LHCN-M2 (cell line): ENCODE measurements at regions not wholly inside any gene's neighbourhood (a gene's known extent, or its start where the extent isn't known, plus 50 kb on each side); places are given as distances from the start of the nearest gene placed in this dataset.
"Not testable (repeated sequence)": the region's sequence is repeated elsewhere in the genome, so short reads cannot be mapped to it uniquely, and the experiment has no call there.

Experiments used
- DNase-seq: peaks from one replicate; pipeline ENCODE4 v3.0.0-alpha.2; 2012; ENCODE audit warnings: low read depth

DNA sequence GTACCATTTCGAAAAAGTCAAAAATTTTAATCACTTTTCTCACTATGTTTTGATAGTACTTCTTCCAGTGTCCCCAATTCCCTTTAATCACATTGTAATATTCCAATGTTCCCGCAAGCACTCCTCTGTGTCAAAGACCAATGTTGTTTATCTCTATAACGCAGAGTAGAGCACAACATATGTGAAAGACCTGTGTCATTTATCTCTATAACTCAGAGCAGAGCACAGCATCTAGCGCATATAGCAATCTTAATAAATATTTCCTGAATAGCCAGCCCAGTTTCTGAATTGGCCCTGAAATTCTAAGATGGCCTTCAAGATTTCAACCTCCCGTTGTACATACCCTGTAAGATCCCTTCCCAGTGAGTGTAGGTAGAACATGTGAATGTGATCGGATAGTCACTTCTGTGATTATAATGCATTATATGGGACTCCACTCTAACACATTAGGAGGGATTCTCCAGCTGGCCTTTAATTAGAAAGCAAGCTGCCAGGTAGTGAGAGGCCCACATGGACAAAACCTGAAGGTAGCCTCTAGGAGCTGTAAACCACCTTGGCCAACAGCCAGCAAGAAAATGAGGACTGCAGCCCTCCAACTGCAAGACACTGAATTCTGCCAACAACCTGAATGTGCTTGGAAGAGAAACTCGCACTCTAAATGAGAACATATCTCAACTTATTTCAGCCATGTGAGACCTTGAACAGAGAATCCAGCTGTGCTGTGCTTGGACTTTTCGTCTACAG lies 238.8 kb upstream of the SYT10 start:
- no peak for DNase-seq

DNA sequence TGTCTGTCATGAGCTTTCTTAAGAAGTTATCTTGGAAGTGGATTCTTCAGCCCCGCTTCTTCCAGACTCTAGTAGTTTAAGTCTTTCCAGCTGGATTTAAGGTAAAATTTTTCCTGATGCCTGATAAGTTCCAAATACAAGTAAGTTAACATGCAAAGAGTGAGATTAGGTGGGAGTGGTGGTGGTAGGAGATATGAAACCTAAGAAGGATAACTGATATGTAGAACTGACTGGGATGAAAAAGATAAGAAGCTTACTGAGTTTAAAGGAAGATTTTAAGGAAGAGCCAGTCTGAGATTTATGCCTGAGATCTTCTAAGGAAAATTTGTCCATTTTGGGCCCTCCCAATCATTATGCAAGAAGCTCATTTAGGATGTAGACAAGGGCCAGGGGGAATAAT lies 250.9 kb upstream of the SYT10 start:
- DNase-seq, result no peak

- peak; percentile 42 for DNase-seq
Observed at GRCh38 chr12:33703221-33703620, 263.6 kb upstream of the SYT10 start.

- DNase-seq, result no peak
Observed at GRCh38 chr12:33706927-33707326, 267.3 kb upstream of the SYT10 start.

- no peak for DNase-seq
Observed at GRCh38 chr12:33708935-33709334, 269.3 kb upstream of the SYT10 start.

DNA sequence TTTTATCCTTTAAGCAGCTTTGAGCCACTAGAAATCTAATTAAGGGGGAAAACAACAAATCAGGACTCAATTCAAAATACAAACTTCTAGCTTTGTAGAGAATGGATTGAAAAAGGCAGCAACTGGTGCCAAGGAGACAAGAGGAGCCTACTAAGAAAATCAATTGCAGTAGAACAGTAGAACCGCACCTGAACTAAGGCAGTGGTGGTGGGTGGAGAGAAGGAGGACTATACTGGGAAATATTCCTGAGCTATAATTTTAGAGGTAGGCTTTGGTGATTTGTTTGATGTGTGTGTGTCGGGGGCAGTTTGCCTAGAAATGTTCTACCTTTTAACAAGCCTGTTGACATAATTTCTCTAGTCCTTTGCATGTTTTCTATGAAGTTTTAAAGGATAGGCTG lies 270.9 kb upstream of the SYT10 start:
- DNase-seq, result no peak

- peak; percentile 24 for DNase-seq
Observed at GRCh38 chr12:33718631-33719030, 279.0 kb upstream of the SYT10 start.

DNA sequence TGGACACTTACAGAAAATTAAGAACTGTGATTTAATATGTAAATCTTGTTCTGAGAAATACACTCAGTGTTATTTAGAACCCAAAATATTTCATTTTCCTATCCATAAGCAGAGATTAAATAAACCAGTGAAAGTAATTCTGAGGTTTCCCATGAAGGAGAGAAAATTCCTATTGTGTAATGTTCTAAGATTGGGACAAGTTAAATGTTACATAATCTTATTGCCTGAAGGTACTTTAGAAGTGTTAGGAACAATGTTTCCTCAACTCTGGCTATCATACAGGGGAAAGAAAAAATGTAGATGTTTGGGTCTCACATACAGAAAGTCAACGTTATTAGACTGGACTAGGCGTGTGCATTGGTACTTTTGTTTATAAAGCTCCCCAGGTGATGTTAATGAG lies 281.9 kb upstream of the SYT10 start:
- no peak for DNase-seq

- peak; percentile 41 for DNase-seq
Observed at GRCh38 chr12:33724867-33725266, 285.2 kb upstream of the SYT10 start.

DNA sequence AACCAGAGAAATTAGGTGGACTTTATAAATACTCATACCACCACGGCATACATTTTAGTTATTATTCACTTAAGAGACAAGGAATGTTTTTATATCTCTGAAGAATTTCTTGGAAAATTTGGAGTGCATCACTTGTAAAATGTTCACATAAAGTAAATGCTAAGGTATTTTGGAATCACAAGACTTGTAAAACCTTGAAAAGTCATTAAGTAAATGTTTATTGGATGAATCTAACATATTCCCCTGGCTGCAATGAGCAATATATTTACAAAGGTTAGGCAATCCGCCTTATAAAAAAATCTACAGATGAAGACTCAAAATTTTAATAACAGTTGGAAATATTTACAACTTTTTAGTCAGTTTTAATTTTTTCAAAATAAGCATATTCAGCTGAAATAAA lies 287.4 kb upstream of the ALG10 start:
- DNase-seq, result no peak

DNA sequence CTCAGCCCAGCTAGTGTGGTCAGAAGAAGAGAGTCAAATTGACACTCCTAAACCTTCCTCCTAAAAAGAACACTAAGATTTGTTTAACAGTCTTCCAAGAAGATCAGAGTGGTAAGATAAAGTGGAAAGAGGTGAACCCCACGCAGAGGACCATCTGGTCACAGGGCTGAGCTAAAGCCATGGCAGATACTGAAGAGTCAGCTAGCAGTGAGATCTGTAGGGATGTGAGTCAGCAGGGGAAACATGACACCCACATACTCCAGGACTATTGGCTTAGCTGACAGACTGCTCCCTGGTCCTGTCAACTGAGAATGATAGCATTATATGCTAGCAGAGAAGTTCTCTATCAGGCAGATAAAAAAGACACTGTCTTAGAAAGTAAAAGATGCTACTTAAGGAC lies 269.4 kb upstream of the ALG10 start:
- peak; percentile 79 for DNase-seq

DNA sequence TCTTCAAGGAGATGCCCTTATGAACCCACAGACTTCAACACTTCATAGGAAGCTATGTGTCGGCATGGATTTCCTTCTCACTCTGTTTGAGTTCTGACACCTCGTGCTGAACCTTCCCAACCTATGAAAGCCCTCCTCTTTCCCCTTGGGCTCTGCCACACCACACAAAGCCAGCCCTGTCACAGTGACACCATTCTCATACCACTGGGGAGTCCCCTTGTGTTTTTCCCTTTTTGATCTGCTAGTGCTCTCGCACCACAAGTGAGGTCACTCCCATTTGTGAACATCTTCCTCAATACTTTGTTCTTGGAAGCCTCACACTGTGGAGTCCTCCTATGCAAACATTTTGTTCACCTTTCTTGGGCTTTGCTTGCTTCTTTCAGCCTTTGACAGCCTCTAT lies 264.6 kb upstream of the ALG10 start:
- no peak for DNase-seq

GRCh38 chr12:33759279-33759678 lies 263.0 kb upstream of the ALG10 start:
- DNase-seq, result no peak

DNA sequence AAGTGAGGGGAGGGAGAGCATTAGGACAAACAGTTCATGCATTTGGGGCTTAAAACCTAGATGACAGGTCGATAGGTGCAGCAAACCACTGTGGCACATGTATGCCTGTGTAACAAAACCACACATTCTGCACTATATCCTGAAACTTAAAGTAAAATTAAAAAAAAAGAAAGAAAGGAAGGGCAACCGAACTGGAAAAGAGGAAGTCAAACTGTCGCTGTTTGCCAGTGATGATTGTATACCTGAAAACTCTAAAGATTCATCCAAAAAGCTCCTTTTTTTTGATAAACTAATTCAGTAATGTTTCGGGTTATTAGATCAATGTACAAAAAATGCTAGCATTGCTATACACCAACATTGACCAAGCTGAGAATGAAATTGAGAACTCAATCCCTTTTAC lies 259.0 kb upstream of the ALG10 start:
- DNase-seq, result no peak

DNA sequence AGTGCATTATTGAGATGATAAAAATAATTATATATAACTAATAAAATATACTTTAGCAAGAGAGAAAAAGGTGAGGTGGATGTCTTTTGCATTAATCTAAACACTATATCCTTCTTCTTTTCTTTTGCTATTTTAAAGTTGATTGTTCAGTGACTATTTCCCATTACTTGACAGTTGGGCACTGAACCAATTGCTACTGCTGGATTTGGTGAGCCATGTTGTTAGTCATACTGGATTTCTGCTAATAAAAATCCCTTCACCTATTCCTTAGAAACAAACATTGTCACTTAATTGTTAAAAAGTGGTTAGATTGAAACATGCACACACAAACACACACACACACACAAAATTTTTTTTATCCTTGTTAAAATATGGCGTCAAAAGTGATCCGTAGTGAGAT lies 251.6 kb upstream of the ALG10 start:
- peak; percentile 35 for DNase-seq

GRCh38 chr12:33771889-33772288 lies 250.4 kb upstream of the ALG10 start:
- peak; percentile 62 for DNase-seq

- DNase-seq, result not testable (repeated sequence)
Observed at GRCh38 chr12:33773091-33773490, 249.2 kb upstream of the ALG10 start.

DNA sequence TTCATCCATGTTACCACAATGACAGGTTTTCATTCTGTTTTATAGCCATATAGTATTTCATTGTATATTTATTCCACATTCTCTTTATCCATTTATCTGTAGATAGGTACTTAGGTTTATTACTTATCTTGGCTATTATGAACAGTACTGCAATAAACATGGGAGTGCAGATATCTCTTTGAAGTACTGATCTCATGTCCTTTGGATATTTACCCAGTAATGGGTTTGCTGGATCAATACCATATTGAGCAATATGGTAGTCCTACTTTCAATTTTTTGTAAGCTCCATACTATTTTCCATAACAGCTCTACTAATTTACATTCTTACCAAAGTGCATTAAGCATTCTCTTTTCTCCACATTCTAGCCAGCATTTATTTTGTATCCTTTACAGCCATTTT lies 235.8 kb upstream of the ALG10 start:
- DNase-seq, result no peak

- DNase-seq, result no peak
Observed at GRCh38 chr12:33794954-33795353, 227.3 kb upstream of the ALG10 start.

DNA sequence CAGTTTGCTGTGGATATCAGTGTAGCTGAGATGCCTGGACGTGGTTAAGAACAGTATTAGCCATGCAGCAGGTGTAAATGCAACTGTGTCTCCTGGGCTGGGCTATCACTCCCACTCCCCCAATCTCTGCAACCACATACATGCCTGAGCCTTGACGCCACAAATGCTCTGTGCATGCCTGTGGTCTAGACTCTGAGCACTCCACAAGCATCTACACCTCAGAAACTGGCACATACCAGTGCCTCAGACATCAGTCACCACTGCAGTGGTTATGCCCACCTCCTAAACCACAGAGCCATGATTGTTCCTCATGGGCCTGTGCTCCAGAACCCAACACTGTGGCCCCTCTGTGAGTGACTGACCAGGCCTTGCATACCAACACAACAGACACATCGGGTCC lies 226.8 kb upstream of the ALG10 start:
- peak; percentile 100 for DNase-seq

DNA sequence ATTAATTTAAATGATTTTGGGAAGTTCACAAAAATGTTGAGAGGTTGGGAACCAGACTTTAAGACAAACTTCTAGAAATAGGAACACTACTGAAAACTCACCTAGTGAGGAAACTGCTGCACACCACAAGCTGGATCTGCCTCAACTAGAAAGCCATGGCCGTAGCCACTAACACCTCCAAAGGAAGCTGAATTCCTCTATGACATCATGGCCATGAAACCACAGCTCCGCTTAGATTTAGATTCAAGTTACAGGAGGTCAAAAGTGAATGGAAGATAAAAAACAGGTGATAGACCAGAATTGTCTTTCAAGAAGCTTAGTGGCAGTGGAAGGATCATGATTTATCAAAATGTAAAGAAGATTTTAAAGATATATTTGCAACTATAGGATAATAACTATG lies 208.8 kb upstream of the ALG10 start:
- DNase-seq, result peak; percentile 54

GRCh38 chr12:33817713-33818112 lies 204.6 kb upstream of the ALG10 start:
- DNase-seq, result no peak

DNA sequence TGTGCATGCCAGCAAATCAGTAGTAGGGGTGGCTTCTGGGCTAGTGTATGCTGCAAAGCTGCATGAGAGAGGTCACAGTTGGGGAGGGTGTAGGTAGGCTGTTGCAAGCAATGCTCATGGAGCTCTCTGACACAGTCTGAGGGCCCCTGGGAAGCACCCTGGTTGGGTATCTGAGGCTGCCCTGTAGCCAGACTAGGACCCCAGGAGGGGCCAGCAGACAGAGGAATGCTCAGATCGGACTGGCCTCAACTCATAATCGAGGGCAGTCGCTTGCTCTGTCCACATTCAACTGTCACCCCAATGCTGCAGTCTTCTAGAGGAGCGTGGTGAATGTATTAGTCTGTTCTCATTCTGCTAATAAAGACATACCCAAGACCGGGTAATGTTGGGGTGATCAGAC lies 204.0 kb upstream of the ALG10 start:
- no peak for DNase-seq

DNA sequence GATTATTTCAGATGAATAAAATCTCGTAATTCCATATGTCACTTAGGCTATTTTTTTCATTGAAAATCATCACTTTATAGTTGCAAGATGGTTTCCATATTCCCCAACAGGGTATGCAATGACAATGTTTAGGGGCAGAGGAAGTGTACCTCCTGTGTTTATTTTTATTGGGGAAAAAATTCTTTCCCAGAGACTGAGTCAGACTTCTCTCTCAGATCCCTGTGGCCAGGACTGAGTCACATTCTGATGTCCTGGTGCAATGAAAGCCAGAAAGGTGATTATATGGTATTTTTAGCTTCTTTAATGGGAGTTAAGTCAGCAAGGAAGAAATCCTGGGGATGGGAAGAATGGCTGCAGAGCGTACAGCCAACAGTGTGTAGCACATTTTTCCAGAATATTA lies 196.9 kb upstream of the ALG10 start:
- peak; percentile 82 for DNase-seq
